ENCODE measurements at regions not wholly inside any gene's neighbourhood (a gene's known extent, or its start where the extent isn't known, plus 50 kb on each side); places are given as distances from the start of the nearest gene placed in this dataset.

DNA sequence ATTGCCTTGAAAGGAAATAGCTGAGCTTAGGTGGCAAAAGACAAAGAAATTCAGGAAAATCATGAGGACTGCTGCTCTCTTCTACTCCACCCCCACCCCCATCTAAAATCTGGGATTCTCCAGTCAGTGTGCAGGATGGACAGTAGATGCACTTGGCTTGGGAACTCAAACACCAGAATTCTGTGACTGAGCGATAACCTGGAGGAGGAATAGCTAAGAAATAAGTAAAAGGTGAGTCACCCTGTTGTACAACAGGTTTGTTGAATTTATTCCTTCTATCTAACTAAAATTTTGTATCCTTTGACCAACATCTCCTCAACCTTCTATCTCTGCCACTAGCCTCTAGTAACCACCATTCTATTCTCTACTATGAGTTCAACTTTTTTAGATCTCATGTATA lies 1029.9 kb upstream of the ACVR2A start (continued):
- TF ChIP-seq, protein P1, sequence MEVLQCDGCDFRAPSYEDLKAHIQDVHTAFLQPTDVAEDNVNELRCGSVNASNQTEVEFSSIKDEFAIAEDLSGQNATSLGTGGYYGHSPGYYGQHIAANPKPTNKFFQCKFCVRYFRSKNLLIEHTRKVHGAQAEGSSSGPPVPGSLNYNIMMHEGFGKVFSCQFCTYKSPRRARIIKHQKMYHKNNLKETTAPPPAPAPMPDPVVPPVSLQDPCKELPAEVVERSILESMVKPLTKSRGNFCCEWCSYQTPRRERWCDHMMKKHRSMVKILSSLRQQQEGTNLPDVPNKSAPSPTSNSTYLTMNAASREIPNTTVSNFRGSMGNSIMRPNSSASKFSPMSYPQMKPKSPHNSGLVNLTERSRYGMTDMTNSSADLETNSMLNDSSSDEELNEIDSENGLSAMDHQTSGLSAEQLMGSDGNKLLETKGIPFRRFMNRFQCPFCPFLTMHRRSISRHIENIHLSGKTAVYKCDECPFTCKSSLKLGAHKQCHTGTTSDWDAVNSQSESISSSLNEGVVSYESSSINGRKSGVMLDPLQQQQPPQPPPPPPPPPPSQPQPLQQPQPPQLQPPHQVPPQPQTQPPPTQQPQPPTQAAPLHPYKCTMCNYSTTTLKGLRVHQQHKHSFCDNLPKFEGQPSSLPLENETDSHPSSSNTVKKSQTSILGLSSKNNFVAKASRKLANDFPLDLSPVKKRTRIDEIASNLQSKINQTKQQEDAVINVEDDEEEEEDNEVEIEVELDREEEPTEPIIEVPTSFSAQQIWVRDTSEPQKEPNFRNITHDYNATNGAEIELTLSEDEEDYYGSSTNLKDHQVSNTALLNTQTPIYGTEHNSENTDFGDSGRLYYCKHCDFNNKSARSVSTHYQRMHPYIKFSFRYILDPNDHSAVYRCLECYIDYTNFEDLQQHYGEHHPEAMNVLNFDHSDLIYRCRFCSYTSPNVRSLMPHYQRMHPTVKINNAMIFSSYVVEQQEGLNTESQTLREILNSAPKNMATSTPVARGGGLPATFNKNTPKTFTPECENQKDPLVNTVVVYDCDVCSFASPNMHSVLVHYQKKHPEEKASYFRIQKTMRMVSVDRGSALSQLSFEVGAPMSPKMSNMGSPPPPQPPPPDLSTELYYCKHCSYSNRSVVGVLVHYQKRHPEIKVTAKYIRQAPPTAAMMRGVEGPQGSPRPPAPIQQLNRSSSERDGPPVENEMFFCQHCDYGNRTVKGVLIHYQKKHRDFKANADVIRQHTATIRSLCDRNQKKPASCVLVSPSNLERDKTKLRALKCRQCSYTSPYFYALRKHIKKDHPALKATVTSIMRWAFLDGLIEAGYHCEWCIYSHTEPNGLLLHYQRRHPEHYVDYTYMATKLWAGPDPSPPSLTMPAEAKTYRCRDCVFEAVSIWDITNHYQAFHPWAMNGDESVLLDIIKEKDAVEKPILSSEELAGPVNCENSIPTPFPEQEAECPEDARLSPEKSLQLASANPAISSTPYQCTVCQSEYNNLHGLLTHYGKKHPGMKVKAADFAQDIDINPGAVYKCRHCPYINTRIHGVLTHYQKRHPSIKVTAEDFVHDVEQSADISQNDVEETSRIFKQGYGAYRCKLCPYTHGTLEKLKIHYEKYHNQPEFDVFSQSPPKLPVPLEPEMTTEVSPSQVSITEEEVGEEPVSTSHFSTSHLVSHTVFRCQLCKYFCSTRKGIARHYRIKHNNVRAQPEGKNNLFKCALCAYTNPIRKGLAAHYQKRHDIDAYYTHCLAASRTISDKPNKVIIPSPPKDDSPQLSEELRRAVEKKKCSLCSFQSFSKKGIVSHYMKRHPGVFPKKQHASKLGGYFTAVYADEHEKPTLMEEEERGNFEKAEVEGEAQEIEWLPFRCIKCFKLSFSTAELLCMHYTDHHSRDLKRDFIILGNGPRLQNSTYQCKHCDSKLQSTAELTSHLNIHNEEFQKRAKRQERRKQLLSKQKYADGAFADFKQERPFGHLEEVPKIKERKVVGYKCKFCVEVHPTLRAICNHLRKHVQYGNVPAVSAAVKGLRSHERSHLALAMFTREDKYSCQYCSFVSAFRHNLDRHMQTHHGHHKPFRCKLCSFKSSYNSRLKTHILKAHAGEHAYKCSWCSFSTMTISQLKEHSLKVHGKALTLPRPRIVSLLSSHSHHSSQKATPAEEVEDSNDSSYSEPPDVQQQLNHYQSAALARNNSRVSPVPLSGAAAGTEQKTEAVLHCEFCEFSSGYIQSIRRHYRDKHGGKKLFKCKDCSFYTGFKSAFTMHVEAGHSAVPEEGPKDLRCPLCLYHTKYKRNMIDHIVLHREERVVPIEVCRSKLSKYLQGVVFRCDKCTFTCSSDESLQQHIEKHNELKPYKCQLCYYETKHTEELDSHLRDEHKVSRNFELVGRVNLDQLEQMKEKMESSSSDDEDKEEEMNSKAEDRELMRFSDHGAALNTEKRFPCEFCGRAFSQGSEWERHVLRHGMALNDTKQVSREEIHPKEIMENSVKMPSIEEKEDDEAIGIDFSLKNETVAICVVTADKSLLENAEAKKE (CRISPR knock-in tag; IDR thresholded peaks at IDR 0.05), result no peak
- no peak for TF ChIP-seq REST (IDR thresholded peaks at IDR 0.05; ENCODE audit: unreplicated experiment)
- no peak for TF ChIP-seq ZNF114 (CRISPR knock-in tag; IDR thresholded peaks at IDR 0.05)
- TF ChIP-seq EZH2phosphoT487 (IDR thresholded peaks at IDR 0.05; ENCODE audit: unreplicated experiment), result no peak
- no peak for TF ChIP-seq POLR2AphosphoS5 (IDR thresholded peaks at IDR 0.05; ENCODE audit: low read depth)
- TF ChIP-seq ZNF331 (CRISPR knock-in tag; IDR thresholded peaks at IDR 0.05; ENCODE audit: low read depth), result no peak
- TF ChIP-seq JUNB (IDR thresholded peaks at IDR 0.05; ENCODE audit: unreplicated experiment), result no peak
- no peak for TF ChIP-seq CREB1 (CRISPR knock-in tag; IDR thresholded peaks at IDR 0.05; ENCODE audit: low read depth)

Data from GM23338 (cell line).